NCI-H510A (cell line): ENCODE measurements at regions not wholly inside any gene's neighbourhood (a gene's known extent, or its start where the extent isn't known, plus 50 kb on each side); places are given as distances from the start of the nearest gene placed in this dataset.
"Not testable (repeated sequence)": the region's sequence is repeated elsewhere in the genome, so short reads cannot be mapped to it uniquely, and the experiment has no call there.

ENCODE experiments used
- DNase-seq: peaks from one replicate; lab custom pipeline; 2025; lab: John Stamatoyannopoulos, UW

- no peak for DNase-seq
These were observed 58.0 kb upstream of the FBXO11 start for GRCh38 chr2:47964277-47964676.

GRCh38 chr2:47964722-47965434 is 58.6 kb upstream of the FBXO11 start:
- DNase-seq: no peak

DNA sequence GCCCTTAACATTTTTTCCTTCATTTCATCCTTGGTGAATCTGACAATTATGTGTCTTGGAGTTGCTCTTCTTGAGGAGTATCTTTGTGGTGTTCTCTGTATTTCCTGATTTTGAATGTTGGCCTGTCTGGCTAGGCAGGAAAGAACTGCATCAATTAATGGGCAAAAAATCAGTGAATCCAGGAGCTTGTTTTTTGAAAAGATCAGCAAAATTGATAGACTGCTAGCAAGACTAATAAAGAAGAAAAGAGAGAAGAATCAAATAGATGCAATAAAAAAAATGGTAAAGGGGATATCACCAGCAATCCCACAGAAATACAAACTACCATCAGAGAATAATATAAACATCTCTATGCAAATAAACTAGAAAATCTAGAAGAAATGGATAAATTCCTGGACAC is 70.4 kb upstream of the FBXO11 start:
- not testable (repeated sequence) for DNase-seq

DNA sequence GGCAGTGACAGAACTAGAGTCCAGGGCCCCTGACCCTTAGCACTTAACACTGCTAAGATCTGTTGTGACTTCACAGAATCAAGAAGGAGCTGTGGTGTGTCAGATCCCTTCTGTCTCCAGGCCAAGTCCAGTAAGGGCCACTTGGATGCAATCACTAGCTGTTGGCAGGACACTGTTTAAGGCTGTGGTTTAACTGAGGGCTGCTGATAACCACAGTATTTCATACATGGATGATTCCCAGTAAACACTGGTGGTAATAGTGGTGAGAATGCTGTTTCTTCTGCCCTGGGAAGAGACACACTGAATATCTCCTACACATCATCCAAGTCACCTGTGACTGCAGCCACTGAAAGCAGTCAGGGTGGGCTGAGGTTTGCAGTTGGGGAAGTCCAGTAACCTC is 77.7 kb upstream of the FBXO11 start:
- no peak for DNase-seq

DNA sequence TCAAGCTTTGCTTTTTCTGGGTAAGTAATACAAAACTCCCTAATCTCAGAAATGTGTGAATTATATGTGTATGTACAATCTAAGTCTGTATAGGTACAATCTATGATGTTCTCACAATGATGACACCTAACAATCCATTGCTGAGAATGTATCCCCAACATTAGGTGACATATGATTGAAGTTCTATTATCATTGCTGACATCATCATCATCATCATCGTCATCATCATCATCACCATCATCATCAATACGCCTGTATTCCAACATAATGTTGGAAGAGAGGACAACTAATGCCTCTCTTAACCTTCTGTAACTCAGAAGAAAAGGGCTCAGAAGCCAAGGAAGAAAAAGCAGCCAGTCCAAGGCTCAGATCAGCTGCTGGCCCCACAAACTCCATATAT is 84.2 kb upstream of the FBXO11 start:
- DNase-seq: no peak

DNA sequence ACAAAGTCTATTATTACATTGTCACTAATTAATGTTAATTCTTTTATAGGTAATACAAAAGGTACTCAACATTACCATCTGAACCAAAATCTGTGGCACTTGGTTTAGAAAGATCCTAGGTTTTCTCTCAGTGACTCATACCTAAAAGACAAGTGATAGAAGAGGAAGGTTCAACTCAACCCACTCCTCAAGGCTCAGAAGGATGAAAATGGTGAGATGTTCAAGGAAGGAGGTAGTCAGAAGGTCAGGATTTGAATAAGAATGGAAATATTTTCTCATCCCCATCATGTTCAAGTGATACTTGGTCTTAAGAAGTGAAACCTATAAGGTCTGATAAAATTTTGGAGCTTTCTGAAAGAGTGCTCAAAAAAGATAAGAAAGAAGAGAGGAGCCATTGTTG is 86.4 kb upstream of the FBXO11 start:
- DNase-seq: no peak

DNA sequence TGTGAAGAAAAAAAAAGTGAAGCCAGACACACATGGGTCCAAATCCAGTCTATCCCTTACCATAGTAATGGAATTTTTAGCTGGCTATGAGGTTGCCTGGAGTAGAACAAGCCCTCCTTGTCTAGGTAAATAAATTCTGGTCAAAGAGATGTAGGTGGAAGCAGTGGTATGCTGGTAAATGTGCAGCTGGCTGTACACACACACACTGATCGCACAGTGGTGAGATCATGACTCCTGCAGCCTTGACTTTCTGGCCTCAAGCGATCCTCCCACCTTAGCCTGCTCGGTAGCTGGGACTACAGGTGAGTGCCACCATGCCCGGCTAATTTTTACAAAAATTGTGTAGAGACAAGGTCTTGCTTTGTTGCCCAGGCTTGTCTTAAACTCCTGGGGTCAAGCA is 90.5 kb upstream of the FBXO11 start:
- no peak for DNase-seq

GRCh38 chr2:47999512-47999911 is 93.2 kb upstream of the FBXO11 start:
- no peak for DNase-seq

- no peak for DNase-seq
These were observed 95.2 kb upstream of the FBXO11 start for GRCh38 chr2:48001498-48001897.

DNA sequence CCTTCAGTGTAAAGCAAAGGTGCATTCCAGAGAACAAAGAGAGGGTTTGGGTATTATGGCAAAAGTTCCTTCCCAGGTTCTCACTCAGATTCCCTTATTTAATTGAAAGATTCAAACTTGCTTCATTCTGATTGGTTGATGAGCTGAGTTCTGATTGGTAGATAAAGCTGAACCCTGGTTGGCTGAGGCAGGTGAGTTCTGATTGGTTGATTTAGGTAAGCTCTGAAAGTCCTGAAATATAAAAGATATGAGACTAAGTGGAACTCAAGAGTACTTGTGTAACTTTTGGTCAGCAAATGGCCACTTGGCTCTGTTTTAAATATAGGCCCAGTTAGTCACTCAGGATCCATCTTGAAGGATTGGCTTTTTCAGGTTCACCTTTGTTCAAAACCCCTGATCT is 99.8 kb upstream of the FBXO11 start:
- no peak for DNase-seq

DNA sequence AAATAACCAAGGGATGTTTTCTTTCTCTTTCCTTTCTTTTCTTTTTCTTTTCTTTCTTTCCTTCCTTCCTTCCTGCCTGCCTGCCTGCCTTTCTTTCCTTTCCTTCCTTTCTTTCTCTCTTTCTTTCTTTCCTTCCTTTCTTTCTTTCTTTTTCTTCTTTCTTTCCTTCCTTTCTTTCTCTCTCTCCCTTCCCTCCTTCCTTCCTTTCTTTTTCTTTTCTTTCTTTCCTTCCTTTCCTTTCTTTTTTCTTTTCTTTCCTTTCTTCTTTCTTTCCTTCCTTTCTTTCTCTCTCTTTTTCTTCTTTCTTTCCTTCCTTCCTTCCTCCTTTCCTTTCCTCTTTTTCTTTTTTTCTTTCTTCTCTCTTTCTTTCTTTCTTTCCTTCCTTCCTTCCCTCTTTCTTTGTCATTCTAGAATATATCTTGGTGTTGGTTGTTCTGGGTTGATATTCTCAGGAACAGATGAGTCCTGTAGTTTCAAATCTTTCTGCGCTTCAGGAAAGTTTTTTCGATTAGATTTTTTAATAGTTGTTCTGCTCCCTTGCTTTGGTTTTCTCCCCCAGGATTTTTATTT is 101.5 kb upstream of the FBXO11 start:
- no peak for DNase-seq

GRCh38 chr2:48009256-48009655 is 103.0 kb upstream of the FBXO11 start:
- no peak for DNase-seq

DNA sequence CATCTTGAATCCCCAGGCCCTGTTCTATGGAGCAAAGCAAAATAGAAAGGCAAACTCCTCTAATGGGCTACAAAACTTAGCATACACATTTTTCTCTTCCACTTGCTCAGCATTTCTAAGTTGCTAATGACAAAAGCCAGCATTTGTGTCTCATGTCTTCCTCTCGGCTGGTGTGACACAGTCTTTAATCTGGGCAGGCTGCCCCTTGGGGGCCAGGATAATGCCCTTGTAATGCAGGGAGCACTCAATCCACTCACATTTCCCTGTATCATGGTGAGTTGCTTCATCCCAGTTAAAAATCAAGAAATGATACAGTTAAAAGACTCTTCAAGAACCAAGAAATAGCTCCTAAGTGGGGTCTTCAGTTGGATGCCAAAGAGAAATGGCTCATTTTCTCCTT is 109.1 kb upstream of the FBXO11 start:
- DNase-seq: no peak

- DNase-seq: no peak
These were observed 110.1 kb upstream of the FBXO11 start for GRCh38 chr2:48016225-48017019.

DNA sequence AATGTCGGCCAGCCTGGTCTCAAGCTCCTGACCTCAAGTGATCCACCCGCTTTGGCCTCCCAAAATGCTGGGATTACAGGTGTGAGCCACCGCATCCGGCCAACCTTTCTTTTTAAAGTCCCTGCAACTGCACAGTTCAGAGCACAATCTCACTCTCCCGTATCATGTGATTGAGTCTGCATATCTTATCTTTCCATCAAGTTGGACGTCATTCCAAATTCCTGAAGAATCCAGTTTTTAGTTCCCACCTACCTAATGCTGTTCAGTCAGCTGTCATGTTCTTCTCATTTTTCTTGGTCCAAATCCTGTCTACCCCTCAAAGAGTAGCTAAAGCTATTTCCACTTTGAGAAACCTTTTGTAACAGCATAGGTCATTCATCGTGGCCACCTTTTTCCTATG is 110.8 kb upstream of the FBXO11 start:
- no peak for DNase-seq

- DNase-seq: no peak
These were observed 112.2 kb upstream of the FBXO11 start for GRCh38 chr2:48018480-48018879.

DNA sequence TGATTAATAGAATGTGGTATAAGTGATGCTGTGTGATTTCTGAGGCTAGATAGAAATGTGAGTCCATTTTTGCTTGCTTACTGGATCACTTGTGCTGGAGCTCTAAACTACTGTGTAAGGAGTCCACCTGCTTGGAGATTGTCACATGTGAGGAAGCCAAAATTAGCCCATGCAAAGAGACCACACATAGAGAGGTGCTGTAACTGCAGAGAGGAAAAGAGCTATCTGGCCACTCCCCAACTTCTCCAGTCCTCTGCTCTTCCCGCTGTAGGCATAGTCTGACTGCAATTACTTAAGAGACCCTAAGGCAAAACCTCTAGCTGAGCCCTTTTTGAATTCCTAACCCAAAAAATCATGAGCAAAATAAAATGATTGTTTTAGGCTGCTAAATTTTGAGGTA is 120.6 kb upstream of the FBXO11 start:
- no peak for DNase-seq

GRCh38 chr2:48032765-48033164 is 126.5 kb upstream of the FBXO11 start:
- DNase-seq: no peak

DNA sequence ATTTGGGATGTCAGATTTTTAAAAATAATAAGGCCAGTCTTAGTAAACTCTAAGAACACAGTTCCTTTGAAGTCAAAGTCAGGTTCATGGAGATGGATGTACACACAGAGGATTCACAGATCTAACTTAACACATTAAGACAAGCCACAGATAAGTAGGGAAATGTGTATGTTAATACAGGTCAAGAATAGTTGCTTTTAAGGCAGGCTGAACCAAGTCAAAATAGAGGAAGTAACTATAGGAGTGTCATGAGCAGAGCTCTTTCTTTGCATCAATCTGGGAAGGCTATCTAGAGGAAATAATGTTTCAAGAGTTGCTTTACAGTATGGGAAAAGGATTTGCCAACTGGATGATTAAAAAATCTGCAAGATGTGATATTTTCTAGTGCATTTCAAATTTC is 128.0 kb upstream of the FBXO11 start:
- DNase-seq: no peak

DNA sequence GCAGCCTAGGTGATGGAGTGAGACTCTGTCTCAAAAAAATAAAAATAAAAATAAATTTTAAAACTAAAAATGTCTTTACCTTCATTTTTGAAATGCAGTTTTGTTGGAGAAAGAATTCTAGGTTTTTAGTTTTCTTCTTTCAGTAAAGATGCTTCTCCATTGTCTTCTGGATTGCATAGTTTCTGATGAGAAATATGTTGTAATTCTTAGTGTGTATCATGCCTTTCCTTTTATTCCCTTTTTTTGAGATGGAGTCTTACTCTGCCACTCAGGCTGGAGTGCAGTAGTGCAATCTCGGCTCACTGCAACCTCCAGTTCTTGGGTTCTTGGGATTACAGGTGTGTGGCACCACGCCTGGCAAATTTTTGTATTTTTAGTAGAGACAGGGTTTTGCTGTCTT is 130.0 kb upstream of the FBXO11 start:
- DNase-seq: no peak

DNA sequence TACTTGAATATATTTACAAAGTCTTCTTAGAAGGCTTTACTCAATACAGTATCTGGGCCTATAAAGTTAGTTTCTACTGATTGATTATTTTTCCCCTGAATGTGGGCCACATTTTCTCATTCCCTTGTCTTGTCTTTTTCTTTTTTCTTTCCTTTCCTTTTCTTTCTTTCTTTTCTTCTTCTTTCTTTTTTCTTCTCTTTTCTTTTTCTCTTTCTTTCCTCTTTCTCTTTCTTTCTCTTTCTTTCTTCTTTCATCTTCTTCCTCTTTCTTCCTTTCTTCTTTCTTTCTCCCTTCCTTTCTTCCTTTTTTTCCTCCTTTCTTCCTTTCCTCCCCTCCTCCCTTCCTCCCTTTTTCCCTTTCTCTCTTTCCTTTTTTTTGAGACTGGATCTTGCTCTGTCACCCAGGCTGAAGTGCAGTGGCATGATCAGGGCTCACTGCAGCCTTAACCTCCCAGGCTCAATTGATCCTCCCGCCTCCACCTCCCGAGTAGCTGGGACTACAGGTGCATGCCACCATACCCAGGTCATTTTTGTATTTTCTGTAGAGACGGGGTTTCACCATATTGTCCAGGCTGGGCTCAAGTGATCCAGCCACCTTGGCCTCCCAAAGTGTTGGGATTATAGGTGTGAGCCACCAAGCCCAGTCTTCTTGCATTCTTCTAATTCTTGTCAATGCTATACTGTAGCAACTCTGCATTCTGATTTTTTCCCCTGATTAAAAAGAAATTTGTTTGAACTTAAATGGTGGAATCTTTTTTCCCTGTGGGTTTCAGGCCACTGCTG is 133.1 kb upstream of the FBXO11 start:
- DNase-seq: no peak

DNA sequence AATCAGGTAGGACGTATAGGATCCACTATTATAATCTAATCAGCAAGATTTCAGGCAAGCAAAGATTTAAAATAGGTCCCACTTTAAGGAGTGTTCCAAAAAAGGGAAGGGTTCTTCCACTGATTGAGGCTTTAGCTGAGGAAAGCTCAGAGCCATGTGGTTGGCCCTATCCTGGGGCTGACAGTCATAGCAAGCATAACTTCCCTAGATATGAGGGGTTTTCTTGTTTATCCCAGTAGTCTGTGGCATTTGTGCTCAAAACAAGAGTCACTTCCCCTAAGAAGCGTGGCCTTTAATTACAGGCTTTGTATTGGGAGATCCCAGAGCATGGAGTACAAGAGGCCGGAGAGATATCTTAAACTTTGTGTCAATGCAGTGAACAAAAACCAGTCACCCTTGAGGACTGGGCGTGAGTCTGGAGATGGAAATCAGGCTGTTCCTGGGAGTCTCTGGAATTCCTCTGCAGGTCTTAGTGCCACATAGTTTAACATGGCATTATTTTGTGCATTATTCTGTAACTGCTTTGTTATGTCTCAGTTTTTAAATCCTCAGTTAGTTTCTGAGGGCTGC is 136.9 kb upstream of the FBXO11 start:
- no peak for DNase-seq
